GM12878 (cell line): ENCODE measurements at regions not wholly inside any gene's neighbourhood (a gene's known extent, or its start where the extent isn't known, plus 50 kb on each side); places are given as distances from the start of the nearest gene placed in this dataset.

ENCODE experiments used
- ATAC-seq: fragments of 200-7000 bp; cut with Tn5 transposase; 3 replicates; pipeline ENCODE4 v1.9.1; 2020; ENCODE audit warnings: mild to moderate bottlenecking, moderate library complexity
- BruUV-seq: library from RNA; stranded (reverse); fragments of 400-500 nt; replicated peaks from 2 replicates; lab custom pipeline; 2021; lab: Mats Ljungman, UMichigan
- CTCF ChIA-PET: fragments of 300-600 bp; sonication (Branson Sonifier 250); formaldehyde crosslinking; extraction: SDS; loops from one replicate; lab custom pipeline; 2021; ENCODE audit warnings: inconsistent platforms; lab: Yijun Ruan, JAX
- POLR2A ChIA-PET: fragments of 350-600 bp; formaldehyde crosslinking; extraction: SDS; loops from one replicate; lab custom pipeline; 2021; ENCODE audit warnings: inconsistent platforms; lab: Charles Lee
- RAD21 ChIA-PET: fragments of 300-600 bp; sonication (Branson Sonifier 250); formaldehyde crosslinking; loops from one replicate; lab custom pipeline; 2023; ENCODE audit warnings: antibody characterized with exemption; ENCODE audit not compliant: unreplicated experiment; lab: Charles Lee
- SMC1A ChIA-PET: fragments of 300-600 bp; sonication (Branson Sonifier 250); formaldehyde crosslinking; loops from one replicate; lab custom pipeline; 2023; ENCODE audit not compliant: unreplicated experiment, uncharacterized antibody; lab: Charles Lee
- DNase-seq: peaks from one replicate; pipeline ENCODE4 v3.0.0-alpha.2; 2011; ENCODE audit warnings: low read depth, low spot score
- FAIRE-seq: peaks from 3 replicates; lab custom pipeline; 2011; peaks lifted over from hg19 to GRCh38; lab: Jason Lieb, UNC
- H2AFZ ChIP-seq: 2 replicates; pipeline ENCODE4 v1.6.0; 2011; ENCODE audit warnings: low read depth, low read length, control low read depth; ENCODE audit not compliant: control insufficient read depth
- H3K27ac ChIP-seq: 2 replicates; pipeline ENCODE4 v1.5.1; 2011; ENCODE audit warnings: control low read depth; ENCODE audit not compliant: control insufficient read depth, insufficient read depth
- H3K27me3 ChIP-seq, 2 experiments: replicated peaks in 1 of 2; 2 replicates each; pipeline versions ENCODE4 v1.6.0 to v1.6.1; 2011; ENCODE audit warnings: low read length in 1 of 2; ENCODE audit not compliant: control insufficient read depth in 2 of 2, insufficient read depth in 2 of 2
- H3K36me3 ChIP-seq, 2 experiments: 2 replicates each; pipeline ENCODE4 v1.5.1; 2011; ENCODE audit warnings: low read length in 1 of 2; ENCODE audit not compliant: control insufficient read depth in 2 of 2, insufficient read depth in 2 of 2
- H3K4me1 ChIP-seq: 2 replicates; pipeline ENCODE4 v1.6.1; 2011; ENCODE audit warnings: mild to moderate bottlenecking, low read length, moderate library complexity, mixed read lengths; ENCODE audit not compliant: control insufficient read depth, insufficient read depth
- H3K4me2 ChIP-seq: 2 replicates; pipeline ENCODE4 v1.6.0; 2011; ENCODE audit warnings: control low read depth; ENCODE audit not compliant: control insufficient read depth, insufficient read depth
- H3K4me3 ChIP-seq: fragments of 200-600 bp; sonication (generic); 2 replicates; pipeline ENCODE4 v1.5.1; 2016
- H3K79me2 ChIP-seq: 2 replicates; pipeline ENCODE4 v1.6.0; 2011; ENCODE audit warnings: low read length; ENCODE audit not compliant: control insufficient read depth, insufficient read depth
- H3K9ac ChIP-seq: 2 replicates; pipeline ENCODE4 v1.8.0; 2011; ENCODE audit warnings: low read length, control low read depth, mixed read lengths; ENCODE audit not compliant: control insufficient read depth, insufficient read depth
- H3K9me3 ChIP-seq: replicated peaks from 3 replicates; pipeline ENCODE4 v1.5.1; 2011; ENCODE audit warnings: mild to moderate bottlenecking, low read length; ENCODE audit not compliant: control insufficient read depth, insufficient read depth
- H4K20me1 ChIP-seq: 2 replicates; pipeline ENCODE4 v1.6.0; 2011; ENCODE audit not compliant: control insufficient read depth, insufficient read depth
- ASH2L ChIP-seq: fragments of 300-600, 200-600 bp; sonication (generic); IDR thresholded peaks from 2 replicates; pipeline ENCODE4 v1.6.1; 2017; ENCODE audit warnings: low read depth, mild to moderate bottlenecking, borderline replicate concordance
- CHD4 ChIP-seq: fragments of 200-600 bp; sonication (generic); IDR thresholded peaks from 2 replicates; pipeline ENCODE4 v1.6.1; 2016; ENCODE audit warnings: mild to moderate bottlenecking
- CREM ChIP-seq: IDR thresholded peaks from 2 replicates; pipeline ENCODE4 v1.6.1; 2014; ENCODE audit warnings: antibody characterized with exemption, low read depth
- GABPA ChIP-seq: IDR thresholded peaks from 2 replicates; pipeline ENCODE4 v1.6.1; 2014; ENCODE audit warnings: antibody characterized with exemption, low read depth, mild to moderate bottlenecking, inconsistent platforms
- GATAD2B ChIP-seq: fragments of 450-650 bp; conservative IDR thresholded peaks from 2 replicates; pipeline ENCODE4 v1.6.1; 2017; ENCODE audit warnings: low read depth, mild to moderate bottlenecking, moderate library complexity
- KLF5 ChIP-seq: fragments of 450-650 bp; IDR thresholded peaks from 2 replicates; pipeline ENCODE4 v1.6.1; 2014; ENCODE audit warnings: mild to moderate bottlenecking; ENCODE audit not compliant: partially characterized antibody
- TCF3 ChIP-seq: IDR thresholded peaks from 2 replicates; pipeline ENCODE4 v1.6.1; 2012; ENCODE audit warnings: low read depth, mild to moderate bottlenecking, low read length, borderline replicate concordance; ENCODE audit not compliant: insufficient read depth
- ZNF207 ChIP-seq: fragments of 450-650 bp; IDR thresholded peaks from 2 replicates; pipeline ENCODE4 v1.6.1; 2014; ENCODE audit warnings: antibody characterized with exemption, mild to moderate bottlenecking, borderline replicate concordance
- WGBS: methylation state at CpG from one replicate; pipeline ENCODE4 v1.1.6; 2016; ENCODE audit warnings: low lambda C conversion rate; ENCODE audit not compliant: insufficient replicate concordance, insufficient coverage; ENCODE audit errors: missing lambda C conversion rate; 5-methylcytosine and 5-hydroxymethylcytosine counted together
- in situ Hi-C: fragments of 300-500 bp; cut with MboI; formaldehyde crosslinking; loops from 9 replicates; pipeline ENCODE4 v1.14.3; 2018; ENCODE audit warnings: mixed read lengths
- intact Hi-C: fragments of 100-400 bp; cut with micrococcal nuclease; formaldehyde crosslinking; loops from one replicate; pipeline ENCODE4 v1.14.2; 2022; ENCODE audit not compliant: unreplicated experiment
- TF ChIP-seq, protein P1 (sequence below): fragments of 450-650 bp; IDR thresholded peaks from 2 replicates; pipeline ENCODE4 v1.6.1; 2017; ENCODE audit warnings: low read depth, mild to moderate bottlenecking, moderate library complexity
- TF ChIP-seq, protein P2 (sequence below): IDR thresholded peaks from 2 replicates; pipeline ENCODE4 v1.6.1; 2011; ENCODE audit warnings: borderline replicate concordance, low read depth, mild to moderate bottlenecking, moderate library complexity, mixed read lengths, low read length; ENCODE audit not compliant: insufficient read depth; ENCODE audit errors: extremely low read length
- TF ChIP-seq, protein P3 (sequence below): IDR thresholded peaks from 2 replicates; pipeline ENCODE4 v1.6.1; 2011; ENCODE audit warnings: borderline replicate concordance, low read depth, mild to moderate bottlenecking, moderate library complexity, low read length; ENCODE audit not compliant: insufficient read depth, poor library complexity, severe bottlenecking
- TF ChIP-seq, protein P4 (sequence below): IDR thresholded peaks from 2 replicates; pipeline ENCODE4 v1.6.1; 2012; ENCODE audit warnings: mild to moderate bottlenecking, low read depth, low read length
- TF ChIP-seq, protein P5 (sequence below): IDR thresholded peaks from 2 replicates; pipeline ENCODE4 v1.6.1; 2012; ENCODE audit warnings: low read depth, low read length, improper control_type of control experiment
- TF ChIP-seq, protein P6 (sequence below): fragments of 450-650 bp; IDR thresholded peaks from 2 replicates; pipeline ENCODE4 v1.6.1; 2018; ENCODE audit warnings: mild to moderate bottlenecking, low read depth, moderate library complexity; ENCODE audit not compliant: partially characterized antibody

GRCh38 chr4:132299841-132300240 lies 849.3 kb upstream of the PCDH10 start:
- intact Hi-C loops (no loop called here), in situ Hi-C loops (no loop called here)
- ChIA-PET POLR2A (interaction anchor here (0.6 kb wide), 1 partner anchor 456 kb away, joined by 3 read pairs; no protein-coding TSS in a partner anchor), RAD21 (no interaction called here), CTCF (no interaction called here), SMC1A (no interaction called here)
- no peaks in the 10 kb centered on the region for H3K4me1 ChIP-seq
- no peak overlapping the region for H2AFZ ChIP-seq
- DNase-seq (no peak), FAIRE-seq (no peak), ATAC-seq (no peak)
- H3K9ac ChIP-seq = no peak overlapping the region
- no peaks in the 10 kb centered on the region for H3K36me3 ChIP-seq
- H3K9me3 ChIP-seq = no peaks in the 10 kb centered on the region
- WGBS = 0% methylated on average over 1 of the region's 1 CpG
- no peak overlapping the region for H3K27ac ChIP-seq
- no TSS peak for BruUV-seq
- H3K4me2 ChIP-seq = no peak overlapping the region
- no peaks in the 10 kb centered on the region for H3K79me2 ChIP-seq
- no peaks in the 10 kb centered on the region for H4K20me1 ChIP-seq
- H3K27me3 ChIP-seq = no peaks in the 10 kb centered on the region
- H3K4me3 ChIP-seq = no peak overlapping the region
- no peak for TF ChIP-seq TCF3
- TF ChIP-seq, protein P1, sequence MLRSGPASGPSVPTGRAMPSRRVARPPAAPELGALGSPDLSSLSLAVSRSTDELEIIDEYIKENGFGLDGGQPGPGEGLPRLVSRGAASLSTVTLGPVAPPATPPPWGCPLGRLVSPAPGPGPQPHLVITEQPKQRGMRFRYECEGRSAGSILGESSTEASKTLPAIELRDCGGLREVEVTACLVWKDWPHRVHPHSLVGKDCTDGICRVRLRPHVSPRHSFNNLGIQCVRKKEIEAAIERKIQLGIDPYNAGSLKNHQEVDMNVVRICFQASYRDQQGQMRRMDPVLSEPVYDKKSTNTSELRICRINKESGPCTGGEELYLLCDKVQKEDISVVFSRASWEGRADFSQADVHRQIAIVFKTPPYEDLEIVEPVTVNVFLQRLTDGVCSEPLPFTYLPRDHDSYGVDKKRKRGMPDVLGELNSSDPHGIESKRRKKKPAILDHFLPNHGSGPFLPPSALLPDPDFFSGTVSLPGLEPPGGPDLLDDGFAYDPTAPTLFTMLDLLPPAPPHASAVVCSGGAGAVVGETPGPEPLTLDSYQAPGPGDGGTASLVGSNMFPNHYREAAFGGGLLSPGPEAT = no peak
- TF ChIP-seq, protein P2, sequence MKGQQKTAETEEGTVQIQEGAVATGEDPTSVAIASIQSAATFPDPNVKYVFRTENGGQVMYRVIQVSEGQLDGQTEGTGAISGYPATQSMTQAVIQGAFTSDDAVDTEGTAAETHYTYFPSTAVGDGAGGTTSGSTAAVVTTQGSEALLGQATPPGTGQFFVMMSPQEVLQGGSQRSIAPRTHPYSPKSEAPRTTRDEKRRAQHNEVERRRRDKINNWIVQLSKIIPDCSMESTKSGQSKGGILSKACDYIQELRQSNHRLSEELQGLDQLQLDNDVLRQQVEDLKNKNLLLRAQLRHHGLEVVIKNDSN = no peak
- TF ChIP-seq, protein P3, sequence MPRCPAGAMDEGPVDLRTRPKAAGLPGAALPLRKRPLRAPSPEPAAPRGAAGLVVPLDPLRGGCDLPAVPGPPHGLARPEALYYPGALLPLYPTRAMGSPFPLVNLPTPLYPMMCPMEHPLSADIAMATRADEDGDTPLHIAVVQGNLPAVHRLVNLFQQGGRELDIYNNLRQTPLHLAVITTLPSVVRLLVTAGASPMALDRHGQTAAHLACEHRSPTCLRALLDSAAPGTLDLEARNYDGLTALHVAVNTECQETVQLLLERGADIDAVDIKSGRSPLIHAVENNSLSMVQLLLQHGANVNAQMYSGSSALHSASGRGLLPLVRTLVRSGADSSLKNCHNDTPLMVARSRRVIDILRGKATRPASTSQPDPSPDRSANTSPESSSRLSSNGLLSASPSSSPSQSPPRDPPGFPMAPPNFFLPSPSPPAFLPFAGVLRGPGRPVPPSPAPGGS = no peak
- TF ChIP-seq GABPA = no peak
- no peak for TF ChIP-seq KLF5
- TF ChIP-seq, protein P4, sequence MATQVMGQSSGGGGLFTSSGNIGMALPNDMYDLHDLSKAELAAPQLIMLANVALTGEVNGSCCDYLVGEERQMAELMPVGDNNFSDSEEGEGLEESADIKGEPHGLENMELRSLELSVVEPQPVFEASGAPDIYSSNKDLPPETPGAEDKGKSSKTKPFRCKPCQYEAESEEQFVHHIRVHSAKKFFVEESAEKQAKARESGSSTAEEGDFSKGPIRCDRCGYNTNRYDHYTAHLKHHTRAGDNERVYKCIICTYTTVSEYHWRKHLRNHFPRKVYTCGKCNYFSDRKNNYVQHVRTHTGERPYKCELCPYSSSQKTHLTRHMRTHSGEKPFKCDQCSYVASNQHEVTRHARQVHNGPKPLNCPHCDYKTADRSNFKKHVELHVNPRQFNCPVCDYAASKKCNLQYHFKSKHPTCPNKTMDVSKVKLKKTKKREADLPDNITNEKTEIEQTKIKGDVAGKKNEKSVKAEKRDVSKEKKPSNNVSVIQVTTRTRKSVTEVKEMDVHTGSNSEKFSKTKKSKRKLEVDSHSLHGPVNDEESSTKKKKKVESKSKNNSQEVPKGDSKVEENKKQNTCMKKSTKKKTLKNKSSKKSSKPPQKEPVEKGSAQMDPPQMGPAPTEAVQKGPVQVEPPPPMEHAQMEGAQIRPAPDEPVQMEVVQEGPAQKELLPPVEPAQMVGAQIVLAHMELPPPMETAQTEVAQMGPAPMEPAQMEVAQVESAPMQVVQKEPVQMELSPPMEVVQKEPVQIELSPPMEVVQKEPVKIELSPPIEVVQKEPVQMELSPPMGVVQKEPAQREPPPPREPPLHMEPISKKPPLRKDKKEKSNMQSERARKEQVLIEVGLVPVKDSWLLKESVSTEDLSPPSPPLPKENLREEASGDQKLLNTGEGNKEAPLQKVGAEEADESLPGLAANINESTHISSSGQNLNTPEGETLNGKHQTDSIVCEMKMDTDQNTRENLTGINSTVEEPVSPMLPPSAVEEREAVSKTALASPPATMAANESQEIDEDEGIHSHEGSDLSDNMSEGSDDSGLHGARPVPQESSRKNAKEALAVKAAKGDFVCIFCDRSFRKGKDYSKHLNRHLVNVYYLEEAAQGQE = no peak
- no peak for TF ChIP-seq ASH2L
- no peak for TF ChIP-seq ZNF207
- no peak for TF ChIP-seq GATAD2B
- TF ChIP-seq, protein P5, sequence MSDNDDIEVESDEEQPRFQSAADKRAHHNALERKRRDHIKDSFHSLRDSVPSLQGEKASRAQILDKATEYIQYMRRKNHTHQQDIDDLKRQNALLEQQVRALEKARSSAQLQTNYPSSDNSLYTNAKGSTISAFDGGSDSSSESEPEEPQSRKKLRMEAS = no peak
- TF ChIP-seq, protein P6, sequence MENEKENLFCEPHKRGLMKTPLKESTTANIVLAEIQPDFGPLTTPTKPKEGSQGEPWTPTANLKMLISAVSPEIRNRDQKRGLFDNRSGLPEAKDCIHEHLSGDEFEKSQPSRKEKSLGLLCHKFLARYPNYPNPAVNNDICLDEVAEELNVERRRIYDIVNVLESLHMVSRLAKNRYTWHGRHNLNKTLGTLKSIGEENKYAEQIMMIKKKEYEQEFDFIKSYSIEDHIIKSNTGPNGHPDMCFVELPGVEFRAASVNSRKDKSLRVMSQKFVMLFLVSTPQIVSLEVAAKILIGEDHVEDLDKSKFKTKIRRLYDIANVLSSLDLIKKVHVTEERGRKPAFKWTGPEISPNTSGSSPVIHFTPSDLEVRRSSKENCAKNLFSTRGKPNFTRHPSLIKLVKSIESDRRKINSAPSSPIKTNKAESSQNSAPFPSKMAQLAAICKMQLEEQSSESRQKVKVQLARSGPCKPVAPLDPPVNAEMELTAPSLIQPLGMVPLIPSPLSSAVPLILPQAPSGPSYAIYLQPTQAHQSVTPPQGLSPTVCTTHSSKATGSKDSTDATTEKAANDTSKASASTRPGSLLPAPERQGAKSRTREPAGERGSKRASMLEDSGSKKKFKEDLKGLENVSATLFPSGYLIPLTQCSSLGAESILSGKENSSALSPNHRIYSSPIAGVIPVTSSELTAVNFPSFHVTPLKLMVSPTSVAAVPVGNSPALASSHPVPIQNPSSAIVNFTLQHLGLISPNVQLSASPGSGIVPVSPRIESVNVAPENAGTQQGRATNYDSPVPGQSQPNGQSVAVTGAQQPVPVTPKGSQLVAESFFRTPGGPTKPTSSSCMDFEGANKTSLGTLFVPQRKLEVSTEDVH = no peak
- TF ChIP-seq CHD4 = no peak
- no peak for TF ChIP-seq CREM
